Trophoblast cell (in vitro differentiated cells and primary cell): ENCODE measurements at regions not wholly inside any gene's neighbourhood (a gene's known extent, or its start where the extent isn't known, plus 50 kb on each side); places are given as distances from the start of the nearest gene placed in this dataset.

Experiments used
- DNase-seq, 2 donors: peaks; one replicate each; pipeline ENCODE4 v3.0.0-alpha.2; 2016
- H2AFZ ChIP-seq: 2 replicates; pipeline ENCODE4 v1.6.1; 2013; ENCODE audit warnings: low read length, moderate library complexity, mild to moderate bottlenecking; ENCODE audit not compliant: insufficient read depth, poor library complexity
- H2AK5ac ChIP-seq: 2 replicates; pipeline ENCODE4 v1.6.1; 2013; ENCODE audit warnings: mild to moderate bottlenecking, low read length
- H2BK120ac ChIP-seq: 2 replicates; pipeline ENCODE4 v1.6.1; 2013; ENCODE audit warnings: low read length, mild to moderate bottlenecking, moderate library complexity; ENCODE audit not compliant: insufficient read depth, poor library complexity
- H2BK12ac ChIP-seq: 2 replicates; pipeline ENCODE4 v1.6.1; 2013; ENCODE audit warnings: mild to moderate bottlenecking, low read length, moderate library complexity
- H2BK5ac ChIP-seq: 2 replicates; pipeline ENCODE4 v1.6.1; 2013; ENCODE audit warnings: low read length, low read depth, moderate library complexity, mild to moderate bottlenecking; ENCODE audit not compliant: poor library complexity
- H3K14ac ChIP-seq: 2 replicates; pipeline ENCODE4 v1.6.1; 2013; ENCODE audit warnings: mild to moderate bottlenecking, low read length
- H3K18ac ChIP-seq: 2 replicates; pipeline ENCODE4 v1.6.1; 2013; ENCODE audit warnings: mild to moderate bottlenecking, low read length
- H3K23ac ChIP-seq: 2 replicates; pipeline ENCODE4 v1.6.1; 2013; ENCODE audit warnings: low read length
- H3K27ac ChIP-seq: 2 replicates; pipeline ENCODE4 v1.5.1; 2013; ENCODE audit warnings: low read depth, mild to moderate bottlenecking, inconsistent platforms, low read length, moderate library complexity
- H3K27me3 ChIP-seq: 2 replicates; pipeline ENCODE4 v1.6.1; 2013; ENCODE audit warnings: inconsistent platforms, mild to moderate bottlenecking, low read length, moderate library complexity; ENCODE audit not compliant: insufficient read depth
- H3K36me3 ChIP-seq, 2 experiments: 1 replicate in 1 of 2; 2 replicates in 1 of 2; pipeline ENCODE4 v1.6.1; 2013; ENCODE audit warnings: low read length in 2 of 2, mild to moderate bottlenecking in 2 of 2, moderate library complexity in 1 of 2; ENCODE audit not compliant: insufficient read depth in 2 of 2, control insufficient read depth in 1 of 2
- H3K4ac ChIP-seq: 2 replicates; pipeline ENCODE4 v1.6.1; 2013; ENCODE audit warnings: low read depth, mild to moderate bottlenecking, low read length, moderate library complexity
- H3K4me1 ChIP-seq, 2 experiments: 1 replicate in 1 of 2; 2 replicates in 1 of 2; pipeline ENCODE4 v1.6.1; 2013; ENCODE audit warnings: low read length in 2 of 2, mild to moderate bottlenecking in 2 of 2, moderate library complexity in 1 of 2; ENCODE audit not compliant: insufficient read depth in 2 of 2, control insufficient read depth in 1 of 2
- H3K4me2 ChIP-seq: 2 replicates; pipeline ENCODE4 v1.6.1; 2013; ENCODE audit warnings: inconsistent platforms, mild to moderate bottlenecking, low read length, moderate library complexity
- H3K4me3 ChIP-seq: 2 replicates; pipeline ENCODE4 v1.5.1; 2013; ENCODE audit warnings: mild to moderate bottlenecking, low read depth, low read length, inconsistent platforms
- H3K79me1 ChIP-seq: one replicate; pipeline ENCODE4 v1.6.1; 2013; ENCODE audit warnings: low read length
- H3K79me2 ChIP-seq: 2 replicates; pipeline ENCODE4 v1.6.1; 2013; ENCODE audit warnings: low read length, mild to moderate bottlenecking; ENCODE audit not compliant: control insufficient read depth, insufficient read depth, poor library complexity
- H3K9ac ChIP-seq: 2 replicates; pipeline ENCODE4 v1.6.1; 2013; ENCODE audit warnings: mild to moderate bottlenecking, low read length
- H3K9me3 ChIP-seq: 2 replicates; pipeline ENCODE4 v1.6.1; 2013; ENCODE audit warnings: low read depth, mild to moderate bottlenecking, control low read depth, inconsistent platforms, low read length; ENCODE audit not compliant: insufficient read depth
- H4K12ac ChIP-seq: 2 replicates; pipeline ENCODE4 v1.6.1; 2013; ENCODE audit warnings: low read depth, mild to moderate bottlenecking, low read length, moderate library complexity
- H4K8ac ChIP-seq: 2 replicates; pipeline ENCODE4 v1.6.1; 2013; ENCODE audit warnings: low read depth, mild to moderate bottlenecking, low read length, moderate library complexity
- H4K91ac ChIP-seq: one replicate; pipeline ENCODE4 v1.6.1; 2013; ENCODE audit warnings: low read depth, mild to moderate bottlenecking, low read length, moderate library complexity
- WGBS: extraction: QIAGEN DNeasy Blood & Tissue Kit; methylation state at CpG from one replicate; pipeline ENCODE4 v1.1.7; 2013; ENCODE audit warnings: missing lambda C conversion rate; ENCODE audit not compliant: insufficient read length, insufficient coverage; ENCODE audit errors: extremely low coverage; 5-methylcytosine and 5-hydroxymethylcytosine counted together

DNA sequence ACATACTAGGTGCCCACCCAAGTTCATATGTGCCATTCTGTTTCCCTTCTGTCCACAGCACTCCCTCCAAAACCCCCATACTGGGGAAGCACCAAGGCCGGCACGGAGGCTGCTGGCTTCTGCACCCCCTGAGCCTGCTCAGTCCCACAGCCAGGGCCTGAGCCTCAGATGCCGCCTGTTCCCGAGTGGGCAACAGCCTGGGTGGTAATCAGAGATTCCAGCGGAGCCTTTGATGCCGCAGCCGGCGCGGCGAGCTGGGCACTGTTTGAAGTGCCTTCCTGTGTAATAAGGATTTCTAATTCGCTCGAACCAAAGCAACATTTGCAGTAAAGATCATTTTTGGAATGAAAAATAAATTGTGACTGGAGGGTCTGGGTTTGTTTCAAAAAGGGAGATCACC is 460.3 kb downstream of the SOX6 start:
- Histone ChIP-seq H2AFZ (no peak overlapping the region), H3K18ac (no peak overlapping the region), H4K91ac (no peak overlapping the region), H3K27ac (no peak overlapping the region), H4K8ac (no peak overlapping the region), H3K14ac (no peak overlapping the region), H2BK120ac (no peak overlapping the region), H4K12ac (no peak overlapping the region), H3K9ac (no peak overlapping the region), H3K27me3 (no peaks in the 10 kb centered on the region), H3K79me1 (no peaks in the 10 kb centered on the region), H3K79me2 (no peaks in the 10 kb centered on the region), H3K4me1 (peaks cover 12 to 13% of the 10 kb centered on the region in 2 experiments), H3K4me3 (no peak overlapping the region), H3K9me3 (no peaks in the 10 kb centered on the region), H3K4me2 (no peak overlapping the region), H3K4ac (no peak overlapping the region), H2BK5ac (no peak overlapping the region), H3K36me3 (no peaks in the 10 kb centered on the region), H2BK12ac (no peak overlapping the region), H2AK5ac (no peak overlapping the region), H3K23ac (no peak overlapping the region)
- no peak for DNase-seq
- no CpG with 5 or more reads among the region's 12 CpGs for WGBS

- Histone ChIP-seq H4K12ac (no peak overlapping the region), H4K8ac (no peak overlapping the region), H3K18ac (no peak overlapping the region), H3K27ac (no peak overlapping the region), H4K91ac (no peak overlapping the region), H3K4me3 (no peak overlapping the region), H3K79me1 (no peaks in the 10 kb centered on the region), H3K36me3 (no peaks in the 10 kb centered on the region), H2BK120ac (no peak overlapping the region), H3K27me3 (no peaks in the 10 kb centered on the region), H3K9me3 (no peaks in the 10 kb centered on the region), H3K4me1 (peaks cover 15 to 18% of the 10 kb centered on the region in 2 experiments), H3K23ac (no peak overlapping the region), H2AFZ (no peak overlapping the region), H3K79me2 (no peaks in the 10 kb centered on the region), H2AK5ac (no peak overlapping the region), H2BK5ac (no peak overlapping the region), H3K4ac (no peak overlapping the region), H3K9ac (no peak overlapping the region), H3K4me2 (no peak overlapping the region), H2BK12ac (peak overlapping the region; percentile 42), H3K14ac (no peak overlapping the region)
- WGBS = no CpG with 5 or more reads among the region's 3 CpGs
- no peak for DNase-seq
Observed at GRCh38 chr11:15896530-15896929, 459.8 kb downstream of the SOX6 start.

GRCh38 chr11:15897211-15897960 is 459.0 kb downstream of the SOX6 start:
- Histone ChIP-seq H2BK5ac (no peak overlapping the region), H3K79me1 (no peaks in the 10 kb centered on the region), H2AK5ac (no peak overlapping the region), H4K12ac (no peak overlapping the region), H3K18ac (no peak overlapping the region), H3K4me2 (no peak overlapping the region), H3K27me3 (no peaks in the 10 kb centered on the region), H4K8ac (no peak overlapping the region), H3K27ac (no peak overlapping the region), H2BK120ac (no peak overlapping the region), H3K4me1 (peaks cover 11 to 18% of the 10 kb centered on the region in 2 experiments), H3K23ac (no peak overlapping the region), H2BK12ac (no peak overlapping the region), H4K91ac (no peak overlapping the region), H3K4me3 (no peak overlapping the region), H3K9ac (no peak overlapping the region), H3K4ac (no peak overlapping the region), H3K36me3 (no peaks in the 10 kb centered on the region), H3K79me2 (no peaks in the 10 kb centered on the region), H3K14ac (no peak overlapping the region), H3K9me3 (no peaks in the 10 kb centered on the region), H2AFZ (no peak overlapping the region)
- WGBS = no CpG with 5 or more reads among the region's 6 CpGs
- DNase-seq = peak; percentile 21 to 61

DNA sequence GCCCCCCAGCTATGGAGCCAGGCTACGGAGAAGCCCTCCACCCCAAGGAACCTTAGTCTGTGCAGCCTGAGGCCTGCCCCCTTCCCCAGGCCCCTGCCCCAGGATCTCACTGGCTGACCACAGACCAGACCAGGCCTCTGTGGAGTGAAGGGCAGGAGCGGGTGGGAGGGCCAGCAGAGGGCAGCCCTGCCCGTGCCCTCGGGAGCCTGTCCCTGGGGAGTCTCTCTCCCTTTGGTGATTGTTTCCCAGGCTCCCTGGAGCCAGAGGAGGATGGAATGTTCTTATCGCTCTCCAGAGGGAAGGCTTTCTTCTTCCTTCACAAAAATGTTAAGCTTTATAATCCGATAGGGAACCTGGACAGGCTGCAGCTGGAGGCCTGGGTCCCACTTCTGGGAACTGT is 455.3 kb downstream of the SOX6 start:
- Histone ChIP-seq H3K27me3 (no peaks in the 10 kb centered on the region), H4K91ac (no peak overlapping the region), H2AFZ (no peak overlapping the region), H3K9me3 (no peaks in the 10 kb centered on the region), H2BK5ac (no peak overlapping the region), H3K4ac (no peak overlapping the region), H3K36me3 (no peaks in the 10 kb centered on the region), H2BK120ac (no peak overlapping the region), H3K23ac (no peak overlapping the region), H4K12ac (no peak overlapping the region), H3K9ac (no peak overlapping the region), H3K4me2 (no peak overlapping the region), H4K8ac (no peak overlapping the region), H3K4me1 (peaks cover 13 to 18% of the 10 kb centered on the region in 2 experiments), H3K18ac (no peak overlapping the region), H2BK12ac (no peak overlapping the region), H2AK5ac (no peak overlapping the region), H3K27ac (no peak overlapping the region), H3K4me3 (no peak overlapping the region), H3K14ac (no peak overlapping the region), H3K79me2 (no peaks in the 10 kb centered on the region), H3K79me1 (no peaks in the 10 kb centered on the region)
- WGBS = no CpG with 5 or more reads among the region's 6 CpGs
- DNase-seq = no peak
